ENCODE measurements at regions not wholly inside any gene's neighbourhood (a gene's known extent, or its start where the extent isn't known, plus 50 kb on each side); places are given as distances from the start of the nearest gene placed in this dataset.
"Not testable (repeated sequence)": the region's sequence is repeated elsewhere in the genome, so short reads cannot be mapped to it uniquely, and the experiment has no call there.

DNA sequence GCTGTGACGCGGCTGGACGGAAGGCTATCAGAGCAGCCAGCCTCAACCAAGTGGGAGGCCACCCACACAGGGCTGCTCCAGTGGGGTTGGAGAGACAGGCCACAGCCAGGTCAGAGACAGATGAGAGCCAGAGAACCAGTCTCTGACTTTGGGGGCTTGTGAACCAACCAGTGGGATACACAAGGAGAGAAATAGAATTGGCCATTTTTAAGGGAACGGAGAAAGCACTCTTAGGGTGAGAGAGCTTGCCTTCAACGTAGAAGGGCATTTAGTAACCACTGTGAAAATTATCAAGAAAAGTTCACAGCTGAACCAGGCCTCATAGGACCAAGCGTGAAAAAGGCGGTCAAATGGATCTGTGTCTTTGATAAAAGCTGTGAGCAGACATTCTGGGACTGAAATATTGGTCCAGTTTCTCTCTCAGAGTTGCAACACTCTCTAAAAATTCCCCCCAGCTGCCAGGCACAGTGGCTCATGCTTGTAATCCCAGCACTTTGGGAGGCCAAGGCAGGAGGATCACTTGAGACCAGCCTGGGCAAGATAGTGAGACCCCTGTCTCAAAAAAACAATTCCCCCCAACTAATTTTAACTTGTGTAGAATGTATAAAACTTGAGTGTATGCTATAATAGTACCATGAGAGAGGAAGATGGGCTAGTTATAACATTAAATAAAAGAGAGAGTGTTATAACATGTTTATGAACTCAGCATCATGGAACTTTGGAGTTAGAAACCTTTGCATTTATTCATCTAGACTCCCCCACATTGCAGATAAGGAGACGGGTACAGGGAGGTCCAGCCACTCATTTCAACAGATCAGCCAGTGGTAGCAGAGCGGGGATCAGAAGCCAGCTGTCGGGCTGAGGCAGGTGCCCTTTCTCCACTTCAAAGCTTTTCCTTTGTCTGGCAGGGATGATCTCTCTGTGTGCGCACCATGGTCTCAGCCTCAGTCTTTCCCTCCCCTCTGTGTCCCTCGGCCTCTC is 132.2 kb downstream of the NPIPB11 start:
- DNase-seq (ENCODE audit: low spot score): not testable (repeated sequence)

DNA sequence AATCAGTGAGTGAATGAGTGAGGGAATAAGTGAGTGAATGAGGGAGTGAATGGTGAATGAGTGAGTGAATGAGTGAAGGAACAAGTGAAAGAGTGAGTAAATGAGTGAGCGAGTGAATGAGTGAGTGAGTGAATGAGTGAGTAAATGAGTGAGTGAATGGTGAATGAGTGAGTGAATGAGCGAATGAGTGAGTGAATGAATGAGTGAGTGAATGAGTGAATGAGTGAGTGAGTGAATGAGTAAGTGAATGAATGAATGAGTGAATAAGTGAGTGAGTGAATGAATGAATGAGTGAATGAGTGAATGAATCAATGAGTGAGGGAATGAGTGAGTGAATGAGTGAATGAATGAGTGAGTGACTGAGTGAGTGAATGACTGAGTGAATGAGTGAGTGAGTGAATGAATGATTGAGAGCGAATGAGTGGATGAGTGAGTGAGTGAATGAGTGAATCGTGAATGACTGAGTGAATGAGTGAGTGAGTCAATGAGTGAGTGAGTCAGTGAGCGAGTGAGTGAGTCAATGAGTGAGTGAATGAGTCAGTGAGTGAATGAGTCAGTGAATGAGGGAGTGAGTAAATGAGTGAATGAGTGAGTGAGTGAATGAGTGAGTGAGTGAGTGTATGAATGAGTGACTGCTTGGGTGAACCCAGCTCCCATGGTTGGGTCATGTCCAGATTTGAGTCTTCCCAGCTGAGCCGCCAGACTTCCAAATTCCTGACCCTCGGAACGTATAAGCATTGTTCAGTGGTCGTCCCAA is 133.0 kb downstream of the NPIPB11 start:
- peak; percentile 6 for DNase-seq (ENCODE audit: low spot score)

DNA sequence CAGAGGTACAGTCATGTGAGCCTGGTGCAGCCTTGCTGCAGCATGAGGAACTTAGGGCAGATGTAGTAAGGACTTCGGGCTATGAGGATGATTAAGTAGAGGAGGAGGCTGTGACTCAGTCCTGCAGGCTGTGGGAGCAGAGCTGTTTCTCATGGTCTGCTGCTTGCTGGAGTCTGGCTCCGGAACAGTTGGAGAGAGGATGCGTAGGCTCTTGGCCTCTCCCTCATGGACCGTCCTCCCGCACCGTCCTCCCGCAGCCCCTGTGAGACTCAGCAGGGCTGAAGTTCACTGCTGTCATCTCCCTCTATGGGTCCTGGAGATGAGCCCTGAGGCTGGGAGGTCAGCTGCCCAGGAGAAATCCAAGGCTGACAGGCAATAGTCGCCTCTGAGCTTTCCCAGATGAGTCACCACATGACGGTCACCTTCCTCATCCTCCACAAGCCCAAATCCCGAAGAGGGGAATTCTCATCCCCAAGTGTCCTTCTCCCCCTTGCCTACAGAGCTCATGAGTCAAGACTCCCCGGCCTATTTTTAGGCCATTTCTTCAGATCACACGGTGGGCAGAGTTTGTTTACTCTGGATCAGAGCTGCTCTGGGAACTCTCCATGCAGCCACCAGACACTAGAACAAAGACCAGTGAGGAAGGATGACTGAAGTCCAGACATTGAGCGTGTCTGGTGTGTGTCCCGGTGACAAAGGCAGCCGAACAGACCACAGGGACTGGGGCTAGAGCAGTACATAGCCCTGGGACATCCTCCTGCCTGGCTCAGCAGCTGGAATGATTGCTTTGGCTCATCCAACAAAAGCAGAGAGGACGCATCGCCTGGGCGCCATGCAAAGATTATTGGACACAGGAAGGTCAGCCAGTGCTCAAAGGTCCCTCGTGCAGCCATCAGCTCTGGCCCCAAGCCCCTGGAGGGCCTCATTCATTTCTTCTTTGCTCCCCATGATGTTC is 134.5 kb downstream of the NPIPB11 start:
- not testable (repeated sequence) for DNase-seq (ENCODE audit: low spot score)

DNA sequence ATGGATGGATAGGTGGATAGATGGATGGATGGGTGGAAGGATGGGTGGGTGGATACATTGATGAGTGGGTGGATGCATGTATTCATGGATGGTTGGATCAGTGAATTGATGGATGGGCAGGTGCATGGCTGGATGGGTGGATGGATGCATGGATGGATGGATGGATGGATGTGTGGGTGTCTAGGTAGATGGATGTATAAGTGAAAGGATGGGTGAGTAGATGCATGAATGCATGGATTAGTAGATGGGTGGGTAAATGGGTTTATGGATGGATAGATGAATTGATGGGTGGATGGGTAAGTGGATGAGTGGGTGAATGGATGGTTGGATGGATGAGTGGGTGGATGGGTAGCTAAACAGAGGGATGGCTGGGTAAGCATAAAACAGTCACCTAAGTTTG is 135.6 kb downstream of the NPIPB11 start:
- not testable (repeated sequence) for DNase-seq (ENCODE audit: low spot score)

DNA sequence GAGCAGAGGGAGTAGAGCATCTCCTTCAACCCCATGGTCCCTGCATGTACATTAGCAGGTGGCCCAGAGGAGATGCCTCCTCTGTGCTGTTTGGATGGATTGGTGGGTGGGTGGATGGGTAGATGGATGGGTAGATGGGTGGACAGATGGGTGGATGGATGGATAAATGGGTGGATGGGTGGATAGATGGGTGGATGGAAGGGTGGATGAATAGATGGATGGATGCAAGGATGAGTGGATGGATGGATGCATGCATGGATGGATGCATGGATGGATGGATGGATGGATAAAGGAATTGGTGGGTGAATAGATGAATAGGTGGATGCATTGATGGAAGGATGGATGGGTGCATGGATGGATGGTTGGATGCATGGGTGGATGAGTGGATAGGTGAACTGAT is 136.5 kb downstream of the NPIPB11 start:
- DNase-seq (ENCODE audit: low spot score): not testable (repeated sequence)

DNA sequence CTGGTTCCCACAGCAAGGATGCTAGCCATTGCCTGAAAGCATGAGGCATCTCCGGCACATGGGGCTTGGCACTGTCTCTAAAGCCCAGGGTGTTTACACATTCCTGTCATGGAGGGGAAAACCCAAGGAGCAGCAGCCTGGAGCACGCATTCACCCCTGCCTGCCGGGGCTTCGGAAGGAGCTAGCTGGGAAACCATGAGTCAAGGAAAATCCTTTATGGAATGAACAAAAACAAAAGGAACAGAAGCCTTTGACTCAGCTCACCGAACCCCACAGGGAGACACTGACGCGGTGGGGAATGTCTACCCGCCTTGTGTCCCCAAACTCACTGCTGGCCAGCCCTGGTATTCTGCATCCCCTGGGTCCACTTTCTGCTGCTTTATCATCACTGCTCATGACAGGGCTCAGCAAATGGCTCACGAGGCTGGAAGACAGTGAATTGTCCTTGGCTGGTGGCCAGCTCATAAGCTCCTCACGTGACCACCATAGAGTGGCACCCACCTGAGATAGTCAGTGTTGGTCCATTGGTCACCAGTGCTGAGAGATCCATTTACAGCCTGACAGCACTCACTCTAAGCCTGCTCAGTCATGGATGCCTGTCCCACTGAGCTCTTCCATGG is 137.2 kb downstream of the NPIPB11 start:
- DNase-seq (ENCODE audit: low spot score): not testable (repeated sequence)

DNA sequence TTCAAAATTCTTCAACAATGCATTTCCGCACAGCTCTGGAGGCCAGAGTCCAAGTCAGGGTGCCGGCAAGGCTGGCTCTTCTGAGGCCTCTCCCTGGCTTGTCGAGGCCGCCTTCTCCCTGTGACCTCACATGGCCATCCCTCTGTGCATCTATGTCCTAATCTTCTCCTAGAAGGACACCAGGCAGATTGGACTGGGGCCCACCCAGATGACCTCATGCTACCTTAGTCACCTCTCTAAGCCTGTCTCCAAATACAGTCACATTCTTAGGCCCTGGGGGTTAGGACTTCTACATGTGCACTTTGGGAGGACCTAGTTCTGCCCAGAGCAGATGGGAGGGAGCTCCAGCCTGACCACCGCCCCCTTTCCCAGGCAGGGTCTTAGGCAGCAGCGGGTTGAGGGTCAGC is 137.7 kb downstream of the NPIPB11 start:
- not testable (repeated sequence) for DNase-seq (ENCODE audit: low spot score)

DNA sequence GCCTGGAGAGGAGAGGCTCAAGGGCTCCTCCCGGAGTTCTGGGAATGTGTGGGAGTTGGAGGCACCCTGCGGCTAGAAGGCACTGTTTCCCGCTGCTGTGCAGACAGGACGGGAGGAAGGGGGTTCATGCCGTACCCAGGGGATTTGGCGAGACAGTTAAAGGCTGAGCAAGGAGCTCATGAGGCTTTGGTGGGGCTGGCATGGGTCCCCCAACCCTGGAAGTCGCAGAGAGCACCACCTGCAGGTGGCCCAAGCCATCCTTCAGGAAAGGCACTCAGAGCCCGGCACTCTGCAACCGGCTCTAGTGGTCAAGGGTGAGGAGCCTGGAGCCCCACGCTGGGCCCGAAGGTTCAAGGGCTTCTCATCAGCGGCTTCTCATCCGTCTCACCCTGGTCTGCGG is 138.2 kb downstream of the NPIPB11 start:
- not testable (repeated sequence) for DNase-seq (ENCODE audit: low spot score)

DNA sequence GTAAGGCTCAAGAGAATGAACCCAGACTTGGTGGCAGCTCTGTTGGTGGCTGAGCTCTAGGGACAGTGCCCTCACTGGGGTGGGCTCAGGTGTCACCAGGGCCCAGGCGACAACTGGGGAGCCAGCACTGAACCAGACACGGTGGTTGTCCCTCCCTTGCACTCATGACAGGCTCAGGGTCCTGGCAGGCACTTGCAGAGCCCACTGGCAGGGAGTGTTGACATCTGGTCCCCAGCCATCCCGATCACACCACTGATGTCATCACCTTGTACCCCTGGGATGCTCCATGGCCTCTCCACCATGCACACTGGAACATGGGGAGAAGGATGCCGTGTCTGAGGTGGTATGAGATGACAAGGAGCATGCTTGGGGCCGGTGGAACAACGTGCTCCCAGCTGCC is 138.6 kb downstream of the NPIPB11 start:
- DNase-seq (ENCODE audit: low spot score): not testable (repeated sequence)

DNA sequence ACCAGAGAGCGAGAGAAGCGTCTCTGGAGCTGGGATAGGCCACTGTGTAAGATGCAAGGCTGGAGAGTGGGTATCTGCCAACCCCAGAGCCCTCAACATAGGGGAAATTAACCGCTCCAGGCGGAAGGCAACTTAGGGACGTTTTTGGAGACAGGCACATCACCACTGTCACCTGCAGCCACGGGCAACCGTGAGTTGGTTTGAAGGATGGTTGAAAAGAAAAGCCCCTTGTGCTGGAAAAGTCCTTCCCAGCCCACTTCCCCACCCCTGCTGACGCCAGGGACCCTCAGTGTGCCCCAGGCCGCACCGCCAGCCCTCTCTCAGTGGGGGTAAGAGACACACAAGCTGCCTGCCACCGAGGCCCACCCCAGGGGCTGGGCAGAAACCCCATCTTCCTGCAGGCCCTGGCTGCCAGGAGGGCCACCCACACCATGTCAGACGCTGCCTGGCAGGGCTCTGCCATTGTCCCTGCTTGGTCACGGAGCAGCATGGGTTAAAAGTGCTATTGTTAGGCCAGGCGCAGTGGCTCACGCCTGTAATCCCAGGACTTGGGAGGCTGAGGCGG is 139.4 kb downstream of the NPIPB11 start:
- DNase-seq (ENCODE audit: low spot score): not testable (repeated sequence)

DNA sequence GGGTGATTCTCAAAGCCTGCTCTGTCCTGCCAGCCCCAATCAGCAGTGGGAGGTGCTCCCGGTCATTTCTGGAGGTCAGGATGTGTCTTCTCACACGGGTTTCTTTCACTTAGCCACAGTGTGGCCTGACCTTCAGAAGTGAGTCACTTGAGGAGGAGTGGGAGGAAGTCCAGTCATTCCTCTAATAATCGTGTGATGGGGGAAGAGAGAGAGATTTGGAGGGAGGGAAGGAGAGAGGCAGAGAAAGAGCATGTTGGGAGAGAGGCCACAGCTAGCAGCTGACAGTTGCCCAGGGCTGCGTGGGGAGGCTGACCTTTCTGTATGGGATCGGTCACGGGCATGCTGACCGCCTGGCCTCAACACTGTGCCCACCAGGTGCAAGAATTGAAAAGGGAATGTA is 139.9 kb downstream of the NPIPB11 start:
- DNase-seq (ENCODE audit: low spot score): not testable (repeated sequence)

DNA sequence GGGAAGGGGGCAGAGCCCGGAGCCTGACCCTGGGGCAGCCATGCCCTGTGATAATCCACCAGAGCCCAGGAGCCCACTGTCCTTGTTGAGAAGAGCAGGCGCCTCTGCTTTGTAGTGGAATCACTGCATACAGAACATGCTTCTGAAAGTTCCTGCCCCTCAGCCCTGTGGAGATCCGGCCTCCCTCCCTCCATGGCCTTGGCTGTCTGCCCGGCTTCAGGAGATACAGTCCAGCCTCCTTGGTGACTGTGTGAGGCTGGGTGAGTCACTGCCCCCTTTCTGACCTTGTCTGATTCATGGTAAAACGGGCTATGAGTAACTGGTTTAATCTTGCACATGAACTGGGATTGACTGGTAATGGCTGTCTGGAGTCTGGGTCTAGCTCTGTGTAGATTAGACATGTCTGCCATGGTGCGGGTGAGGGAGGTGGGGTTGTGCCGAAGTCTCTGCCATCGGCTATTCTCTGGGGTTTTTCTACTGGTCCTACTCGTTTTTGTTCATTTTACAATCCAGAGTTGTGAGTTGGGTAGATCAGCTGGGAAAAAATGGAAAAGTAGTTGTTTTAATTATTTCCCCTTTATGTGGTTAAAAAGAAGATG is 141.2 kb downstream of the NPIPB11 start:
- peak; percentile 27 for DNase-seq (ENCODE audit: low spot score)

DNA sequence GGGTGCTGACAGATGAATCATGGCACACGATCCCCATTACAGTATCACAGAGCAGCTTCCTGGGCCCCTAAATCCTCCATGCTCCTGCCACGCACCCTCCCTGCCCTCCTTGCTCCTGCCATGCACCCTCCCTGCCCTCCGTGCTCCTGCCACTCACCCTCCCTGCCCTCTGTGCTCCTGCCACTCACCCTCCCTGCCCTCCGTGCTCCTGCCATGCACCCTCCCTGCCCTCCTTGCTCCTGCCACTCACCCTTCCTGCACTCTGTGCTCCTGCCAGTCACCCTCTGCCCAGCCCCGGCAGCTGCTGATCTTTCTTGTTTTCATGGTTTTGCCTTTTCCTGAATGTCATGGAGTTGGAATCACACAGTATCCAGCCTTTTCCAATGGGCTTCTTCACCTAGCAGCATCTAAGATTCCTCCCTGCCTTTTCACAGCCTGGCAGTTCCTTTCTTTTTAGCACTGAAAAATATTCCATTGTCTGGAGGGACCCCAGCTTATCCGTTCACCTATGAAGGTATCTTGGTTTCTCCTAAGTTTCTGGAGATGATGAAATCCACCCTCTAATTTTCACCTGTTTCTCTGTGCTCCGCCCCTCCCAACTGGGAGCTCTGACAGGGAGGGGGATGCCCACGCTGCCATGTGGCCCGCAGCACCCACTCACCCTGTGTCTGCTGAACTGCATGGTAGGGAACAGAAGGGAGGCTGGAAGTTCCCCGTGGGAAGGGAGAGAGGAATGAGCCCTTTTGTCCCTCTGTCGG is 142.3 kb downstream of the NPIPB11 start:
- not testable (repeated sequence) for DNase-seq (ENCODE audit: low spot score)

DNA sequence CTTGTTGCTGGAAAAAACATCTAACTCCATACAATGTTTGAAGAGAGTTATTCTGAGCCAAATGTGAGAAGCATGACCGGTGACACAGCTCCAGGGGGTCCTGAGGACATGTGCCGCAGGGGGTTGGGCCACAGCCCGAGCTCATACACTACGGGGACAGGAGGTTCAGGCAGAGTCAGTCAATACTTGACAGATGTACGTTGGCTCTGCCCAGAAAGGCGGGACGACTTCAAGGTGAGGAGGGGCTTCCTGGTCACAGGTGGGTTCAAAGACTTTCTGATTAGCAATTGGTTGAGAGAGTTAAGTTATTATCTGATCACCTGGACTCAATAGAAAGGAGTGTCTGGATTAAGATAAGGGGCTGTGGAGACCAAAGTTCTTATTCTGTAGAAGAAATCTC is 143.8 kb downstream of the NPIPB11 start:
- DNase-seq (ENCODE audit: low spot score): not testable (repeated sequence)

DNA sequence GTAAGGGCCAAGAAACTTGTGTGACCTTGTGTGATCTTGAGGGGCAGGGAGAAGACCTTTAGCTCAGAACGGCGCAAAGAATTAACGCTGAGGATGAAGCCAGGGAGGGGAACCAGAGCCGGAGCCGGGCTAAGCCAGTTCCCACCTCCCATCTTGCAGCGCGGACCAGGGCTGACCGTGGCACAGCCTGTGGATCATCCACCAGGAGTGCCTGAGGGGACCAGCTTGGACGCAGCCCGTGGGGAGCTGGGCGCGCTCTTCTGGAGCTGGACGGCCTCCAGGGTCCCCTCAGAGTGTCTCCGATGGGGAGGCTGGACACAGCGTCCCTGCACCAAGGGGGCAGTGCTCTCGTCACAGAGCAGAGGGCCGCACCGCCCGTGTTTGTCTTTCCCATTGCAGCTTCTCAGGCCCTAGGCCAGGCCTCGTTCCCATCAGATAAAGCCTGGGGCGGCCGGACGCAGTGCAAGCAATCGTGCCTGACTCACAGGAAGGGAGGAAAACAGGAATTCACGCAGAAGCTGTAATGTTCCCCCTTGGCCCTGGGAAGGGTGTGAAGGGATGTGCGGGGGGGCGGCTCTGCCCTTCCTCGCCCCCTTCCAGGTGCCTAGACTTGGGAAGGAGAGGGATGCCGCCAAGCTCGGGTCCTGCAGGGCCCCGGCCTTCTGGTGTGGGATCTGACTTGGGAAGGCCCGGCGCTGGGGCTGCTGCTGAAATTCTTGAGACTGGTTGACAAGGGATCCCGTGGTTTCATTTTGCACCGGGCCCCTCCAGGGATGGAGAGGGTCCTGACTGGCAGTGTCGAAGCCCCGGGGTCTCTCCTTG is 144.9 kb downstream of the NPIPB11 start:
- DNase-seq (ENCODE audit: low spot score): not testable (repeated sequence)

DNA sequence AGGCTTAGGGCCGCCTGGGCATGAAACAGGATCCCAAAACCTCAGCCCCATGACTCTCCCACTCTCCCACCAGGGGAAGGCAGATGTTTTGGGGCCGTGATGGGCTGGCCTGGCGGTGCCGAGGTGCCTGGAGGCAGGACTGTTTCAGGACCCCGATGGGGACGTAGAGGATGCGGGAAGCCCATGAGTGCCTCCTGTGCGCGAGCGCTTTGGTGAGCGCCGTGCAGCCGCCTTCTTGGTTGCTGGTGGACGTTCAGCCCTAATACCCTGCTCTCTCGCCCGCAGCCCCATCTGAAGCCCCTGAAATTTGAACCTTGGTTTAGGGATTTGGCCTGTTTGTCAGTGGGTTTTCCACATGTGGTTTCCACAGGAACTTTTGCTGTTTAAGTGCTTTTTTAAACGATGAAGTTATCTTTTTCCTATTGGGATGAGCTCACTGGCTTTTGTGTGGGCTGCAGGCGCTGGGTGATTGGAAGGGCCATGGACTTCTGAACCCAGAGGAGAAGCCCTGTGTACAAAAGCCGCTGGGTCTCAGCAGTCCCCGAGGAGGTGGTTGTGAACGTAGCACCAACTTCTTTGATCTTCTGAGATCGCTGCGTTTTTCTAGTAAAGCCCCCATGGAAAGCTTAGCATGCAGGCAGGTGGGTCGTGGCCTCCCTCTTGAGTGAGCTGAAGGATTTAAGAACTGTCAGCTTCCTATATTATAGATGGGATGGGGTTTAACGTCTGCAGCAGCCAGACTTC is 145.7 kb downstream of the NPIPB11 start:
- DNase-seq (ENCODE audit: low spot score): not testable (repeated sequence)

DNA sequence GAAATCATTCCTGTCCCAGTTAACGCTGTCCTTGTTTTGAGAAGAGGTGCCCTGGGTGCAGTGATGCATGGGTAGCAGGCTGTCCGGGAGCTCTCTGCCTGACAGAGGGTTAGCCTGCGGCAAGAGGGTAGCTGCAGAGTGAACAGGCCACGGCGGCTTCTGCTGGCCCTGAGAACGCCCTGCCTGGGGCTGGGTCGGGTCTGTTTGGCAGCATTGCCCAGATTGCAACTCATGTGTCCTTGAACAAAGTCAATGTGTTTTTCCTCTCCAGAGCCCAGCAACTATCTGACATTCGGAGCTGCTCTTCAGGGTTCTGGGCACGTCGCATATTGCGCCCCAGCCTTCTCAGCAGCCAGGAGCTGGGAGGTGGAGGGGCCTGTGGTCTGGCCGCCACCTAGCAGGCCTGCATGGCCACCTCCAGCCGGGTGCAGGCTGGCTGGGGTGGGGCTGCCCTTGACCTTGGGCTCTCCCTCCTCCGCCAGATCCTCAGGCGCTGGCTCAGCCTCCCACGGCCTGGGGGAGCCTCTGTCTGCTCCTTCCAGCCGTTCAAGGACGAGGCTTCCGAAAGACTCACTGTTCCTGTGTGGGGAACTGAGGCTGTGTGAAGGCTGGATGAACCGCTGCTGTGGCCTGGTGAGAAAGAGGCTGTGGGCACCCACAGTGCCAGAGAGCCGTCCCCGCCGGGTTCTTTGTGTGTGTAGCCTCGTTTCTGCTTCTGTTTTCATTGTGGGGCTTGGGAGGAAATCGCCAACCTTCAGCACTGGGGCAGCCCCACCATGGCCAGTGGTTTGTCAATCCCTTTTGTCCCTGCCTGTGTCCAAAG is 146.7 kb downstream of the NPIPB11 start:
- not testable (repeated sequence) for DNase-seq (ENCODE audit: low spot score)

All from CD4-positive, alpha-beta T cell treated with Interleukin-2 at 100 ng/mL for 4 hours (primary cell).